Stimulated activated CD4-positive, alpha-beta T cell treated with anti-CD3 and anti-CD28 coated beads, TNF-alpha, amount 100 ng/mL, for 24 hours (primary cell): ENCODE measurements at regions not wholly inside any gene's neighbourhood (a gene's known extent, or its start where the extent isn't known, plus 50 kb on each side); places are given as distances from the start of the nearest gene placed in this dataset.
A peak's percentile ranks its signal among the peaks of the same experiment; 100 is the strongest.
"Not testable (repeated sequence)": the region's sequence is repeated elsewhere in the genome, so short reads cannot be mapped to it uniquely, and the experiment has no call there.

Source experiments
- DNase-seq, 3 experiments: peaks; one replicate each; pipeline ENCODE4 v3.0.0-alpha.2; 2020; ENCODE audit warnings: low read depth in 3 of 3

DNA sequence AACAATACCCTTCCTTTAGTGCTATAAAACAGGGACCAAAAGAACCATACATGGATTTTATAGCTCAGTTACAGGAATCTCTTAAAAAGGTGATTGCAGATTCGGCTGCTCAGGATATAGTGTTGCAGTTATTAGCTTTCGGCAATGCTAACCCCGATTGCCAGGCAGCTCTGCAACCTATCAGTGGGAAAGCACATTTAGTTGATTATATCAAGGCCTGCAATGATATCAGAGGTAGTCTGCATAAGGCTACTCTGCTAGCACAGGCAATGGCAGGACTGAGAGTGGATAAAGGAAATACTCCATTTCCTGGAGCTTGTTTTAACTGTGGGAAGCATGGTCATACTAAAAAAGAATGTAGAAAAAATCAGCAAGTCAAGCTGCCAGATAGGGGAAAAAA is 327.7 kb downstream of the REEP3 start:
- DNase-seq, result not testable (repeated sequence)

GRCh38 chr10:63862860-63863259 is 341.7 kb downstream of the REEP3 start:
- no peak for DNase-seq

DNA sequence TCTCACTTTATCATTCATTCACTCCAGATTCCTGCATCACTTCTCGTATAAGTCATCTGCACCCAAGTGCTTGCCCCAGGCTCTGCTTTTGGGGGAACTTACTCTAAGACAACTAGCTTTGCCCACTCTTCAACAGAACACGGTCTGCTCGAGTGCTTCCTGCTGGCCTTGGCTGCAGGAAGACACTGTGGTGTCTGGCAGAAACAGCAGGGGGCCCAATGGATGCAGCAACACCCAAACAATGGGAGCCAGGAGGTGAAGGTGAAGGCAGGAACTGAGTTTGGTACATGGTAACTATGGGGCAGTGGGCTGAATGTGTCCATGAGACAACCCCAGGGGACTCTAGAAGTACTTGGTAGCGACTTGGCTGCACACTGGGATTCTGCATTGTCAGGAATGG is 344.0 kb downstream of the REEP3 start:
- DNase-seq, result no peak

GRCh38 chr10:63866075-63866746 is 345.0 kb downstream of the REEP3 start:
- peak in 1 of 3 experiments; percentile 30 for DNase-seq

DNA sequence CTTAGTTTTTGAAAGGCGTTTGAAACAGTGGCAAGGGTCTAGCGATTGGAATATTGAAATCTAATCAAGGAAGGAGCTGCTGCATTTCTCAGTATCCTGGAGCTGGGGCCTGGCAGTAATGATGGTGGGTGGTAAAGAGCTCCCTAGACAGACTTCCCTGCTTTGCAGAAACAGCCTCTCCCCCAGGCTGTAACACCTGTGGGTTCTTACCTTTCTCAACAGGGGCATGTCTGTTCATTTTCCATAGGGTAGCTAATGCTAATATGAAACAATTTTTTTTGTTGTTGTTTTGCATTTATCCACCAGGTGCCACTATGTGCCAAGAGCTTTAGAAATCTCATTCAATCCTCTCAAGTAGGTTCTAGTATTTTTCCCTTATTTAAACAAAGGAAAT is 345.5 kb downstream of the REEP3 start:
- DNase-seq, result no peak

GRCh38 chr10:63878428-63878827 is 357.2 kb downstream of the REEP3 start:
- DNase-seq, result no peak

- no peak for DNase-seq
Measured at GRCh38 chr10:63883861-63884260, 362.7 kb downstream of the REEP3 start.

- no peak for DNase-seq
Measured at GRCh38 chr10:63884426-63884825, 363.2 kb downstream of the REEP3 start.

- no peak for DNase-seq
Measured at GRCh38 chr10:63885156-63885555, 364.0 kb downstream of the REEP3 start.

DNA sequence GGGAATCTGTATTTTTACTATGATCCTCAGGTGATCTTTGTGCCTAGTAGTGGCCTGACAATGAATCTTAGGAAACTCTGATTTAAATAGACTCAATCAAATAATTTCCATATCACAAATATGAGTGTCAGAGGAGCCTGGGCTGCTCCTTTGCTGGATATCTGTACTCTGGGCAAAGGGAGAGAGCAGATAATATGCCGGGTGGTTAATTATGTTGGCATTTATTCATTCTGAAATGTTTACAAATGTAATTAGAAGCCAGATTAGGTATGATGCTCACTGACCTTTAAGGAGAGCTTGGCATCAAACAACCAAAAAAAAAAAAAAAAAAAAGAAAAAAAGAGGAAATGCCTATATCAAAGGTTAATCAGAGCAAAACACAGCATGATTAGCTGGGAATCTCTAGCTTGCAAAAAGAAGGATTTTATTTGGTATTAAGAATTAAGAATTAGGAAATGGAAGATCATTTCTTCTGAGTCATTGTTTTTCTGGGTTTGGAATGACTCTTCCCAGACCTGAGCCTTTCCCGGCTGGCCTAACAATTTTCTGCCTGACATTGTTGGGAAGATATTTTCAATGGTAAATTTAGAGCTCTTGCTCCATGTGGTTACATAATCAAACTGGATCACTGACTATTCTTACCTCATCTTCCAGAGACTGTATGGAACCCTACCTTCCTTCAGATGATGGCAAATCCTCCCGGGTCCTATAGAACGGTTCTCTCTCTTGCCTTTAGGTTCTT is 365.3 kb downstream of the REEP3 start:
- no peak for DNase-seq

DNA sequence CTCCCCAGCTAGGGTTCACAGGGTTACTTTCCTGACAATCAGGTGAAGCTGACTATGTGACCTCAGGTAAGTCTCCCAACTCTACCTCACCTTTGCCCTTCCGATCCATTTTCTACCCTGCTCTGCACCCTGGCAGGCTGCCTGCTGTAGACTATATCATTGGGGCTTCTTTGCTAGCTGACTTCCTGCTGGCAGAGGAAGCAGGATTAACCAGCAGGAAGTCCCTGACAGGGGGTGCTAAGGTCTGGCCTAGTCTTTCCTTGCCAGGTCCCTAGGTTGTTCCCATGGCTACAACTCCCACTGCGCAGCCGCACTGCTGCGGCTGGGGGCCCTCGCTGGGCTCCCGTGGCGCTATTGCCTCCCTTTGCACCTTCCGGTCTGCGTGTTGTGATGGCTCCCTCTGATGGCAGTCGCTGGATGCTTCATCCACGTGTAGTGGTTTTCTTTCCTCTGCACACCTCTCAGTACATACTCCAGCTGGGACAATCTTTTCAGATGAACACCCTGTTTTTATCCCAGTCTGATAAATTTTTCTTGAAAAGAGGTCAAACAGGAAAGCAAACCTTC is 365.9 kb downstream of the REEP3 start:
- no peak for DNase-seq

DNA sequence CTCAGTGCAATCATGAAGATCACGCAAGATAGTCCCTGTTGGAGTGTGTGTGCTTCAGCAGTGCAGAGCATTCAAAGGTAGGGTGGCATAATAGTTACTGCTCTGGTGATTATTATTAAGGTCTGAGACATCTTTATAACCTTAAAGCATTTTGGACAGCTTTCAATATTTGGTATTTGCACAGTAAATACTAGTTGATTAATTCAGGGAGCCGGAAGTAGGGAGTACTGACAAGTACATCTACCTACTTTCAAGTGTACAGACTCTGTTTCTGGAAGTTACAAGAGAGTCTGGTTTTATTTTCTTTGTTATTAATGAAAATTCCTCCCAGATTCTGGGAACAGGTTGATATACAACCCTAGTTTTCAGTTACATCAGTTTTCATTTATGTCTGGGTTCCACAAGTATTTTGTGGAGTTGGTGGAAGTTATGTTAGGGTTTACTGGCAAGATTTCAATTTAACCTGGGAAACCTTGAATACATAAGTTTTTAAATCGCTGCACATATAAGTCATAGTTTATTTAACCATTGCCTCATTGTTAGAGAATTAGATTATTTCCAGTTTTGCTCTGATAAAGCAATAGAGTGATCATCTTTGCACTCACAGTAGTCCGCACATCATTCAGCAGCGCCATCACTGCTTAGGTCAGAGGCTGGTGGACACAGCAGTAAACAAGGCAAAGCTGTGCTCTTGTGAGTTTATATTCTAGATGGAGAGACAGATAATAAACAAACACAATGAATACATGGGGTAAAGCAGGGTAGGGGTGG is 366.6 kb downstream of the REEP3 start:
- no peak for DNase-seq

GRCh38 chr10:63889803-63890202 is 368.6 kb downstream of the REEP3 start:
- no peak for DNase-seq

DNA sequence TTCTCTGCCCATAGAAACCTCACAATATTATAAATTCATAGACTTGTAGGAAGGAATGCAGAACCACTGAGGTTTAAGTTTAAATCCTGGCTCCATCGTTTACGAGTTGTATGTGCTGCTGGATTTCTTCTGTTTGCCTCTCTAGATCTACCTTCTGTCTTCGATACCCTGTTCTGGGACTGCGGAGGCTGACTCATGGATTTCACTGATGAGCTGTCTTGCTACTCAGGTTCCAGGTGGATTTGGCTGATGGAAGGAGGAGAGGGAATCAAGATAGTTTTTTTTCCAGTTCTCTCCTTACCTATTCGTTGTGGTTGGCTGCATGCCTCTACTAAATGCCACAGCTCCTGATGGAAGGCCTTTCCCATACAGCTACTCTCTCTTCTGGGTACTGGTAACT is 375.8 kb downstream of the REEP3 start:
- no peak for DNase-seq

GRCh38 chr10:63899673-63900300 is 378.6 kb downstream of the REEP3 start:
- no peak for DNase-seq

DNA sequence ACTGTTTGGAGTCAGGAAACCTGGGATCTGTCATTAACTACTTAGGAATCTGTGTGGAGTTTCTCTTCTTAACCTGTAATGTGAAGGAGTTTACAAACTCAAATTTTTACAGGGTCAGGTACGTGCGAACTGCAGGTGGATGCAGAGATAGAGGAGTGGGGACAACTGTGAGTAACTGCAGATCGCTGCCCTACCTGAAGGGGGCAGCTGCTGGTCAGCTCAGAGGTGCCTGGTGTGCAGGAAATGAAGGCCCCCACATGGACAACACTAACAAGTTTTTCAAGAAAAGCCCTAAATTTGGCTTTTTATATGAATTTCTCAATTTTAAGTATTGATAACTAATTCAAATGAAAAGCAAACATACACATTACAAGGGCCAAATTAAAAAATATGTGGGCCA is 380.0 kb downstream of the REEP3 start:
- no peak for DNase-seq

GRCh38 chr10:63901881-63902280 is 380.7 kb downstream of the REEP3 start:
- DNase-seq, result no peak

- no peak for DNase-seq
Measured at GRCh38 chr10:63910806-63911205, 389.6 kb downstream of the REEP3 start.

GRCh38 chr10:63915240-63915639 is 394.0 kb downstream of the REEP3 start:
- no peak for DNase-seq

DNA sequence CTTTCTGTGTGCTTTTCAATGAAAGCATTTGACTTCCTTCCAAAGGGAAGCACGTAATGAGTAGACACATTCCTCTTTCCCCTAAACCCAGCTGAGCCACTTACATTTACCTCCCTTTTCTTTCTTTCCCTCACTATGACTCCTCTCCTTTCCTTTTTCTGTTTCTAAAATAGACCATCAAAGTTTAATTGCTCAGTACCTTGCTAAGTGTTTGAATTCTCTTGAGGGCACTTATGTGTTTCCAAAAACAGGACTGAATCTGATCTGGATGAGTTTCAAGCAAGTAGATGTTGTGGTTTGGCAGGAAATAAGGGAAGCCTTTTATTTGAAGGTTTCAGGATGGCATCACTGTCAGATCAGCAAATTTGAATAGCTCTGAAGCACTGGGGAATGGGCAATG is 396.2 kb downstream of the REEP3 start:
- DNase-seq, result no peak

DNA sequence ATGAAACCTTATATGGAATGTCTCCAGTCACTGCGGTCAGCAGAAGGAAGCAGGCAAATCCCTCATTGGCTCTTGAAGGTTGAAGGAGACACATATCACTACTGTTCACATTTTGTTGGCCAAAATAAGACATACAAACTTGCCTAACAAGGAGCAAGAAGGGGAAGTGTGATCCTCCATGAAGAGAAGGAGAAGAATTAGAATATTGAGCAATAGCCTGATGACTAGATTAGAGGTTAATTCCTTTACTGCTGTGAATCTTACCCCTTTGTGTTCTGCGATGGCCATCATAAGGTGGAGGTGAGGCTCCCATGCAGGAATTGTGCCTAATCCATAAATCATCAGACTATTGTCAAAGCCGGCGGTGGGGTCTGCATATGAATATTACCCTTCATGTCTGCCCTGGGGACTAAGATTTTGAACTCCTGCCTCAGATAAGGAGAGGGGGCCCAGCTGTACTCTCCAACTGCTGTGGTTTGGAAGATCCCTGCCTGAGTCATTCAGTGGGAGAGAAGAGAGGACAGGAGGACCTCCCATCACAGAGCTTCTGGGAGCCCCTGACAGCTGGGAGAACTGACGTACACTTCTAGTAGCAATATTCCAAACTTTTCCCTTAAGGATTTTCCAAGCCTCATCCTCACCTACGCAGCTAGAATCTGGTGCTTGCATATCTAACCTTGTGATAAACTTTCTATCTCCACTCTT is 398.5 kb downstream of the REEP3 start:
- no peak for DNase-seq
